ENCODE measurements at regions not wholly inside any gene's neighbourhood (a gene's known extent, or its start where the extent isn't known, plus 50 kb on each side); places are given as distances from the start of the nearest gene placed in this dataset.

DNA sequence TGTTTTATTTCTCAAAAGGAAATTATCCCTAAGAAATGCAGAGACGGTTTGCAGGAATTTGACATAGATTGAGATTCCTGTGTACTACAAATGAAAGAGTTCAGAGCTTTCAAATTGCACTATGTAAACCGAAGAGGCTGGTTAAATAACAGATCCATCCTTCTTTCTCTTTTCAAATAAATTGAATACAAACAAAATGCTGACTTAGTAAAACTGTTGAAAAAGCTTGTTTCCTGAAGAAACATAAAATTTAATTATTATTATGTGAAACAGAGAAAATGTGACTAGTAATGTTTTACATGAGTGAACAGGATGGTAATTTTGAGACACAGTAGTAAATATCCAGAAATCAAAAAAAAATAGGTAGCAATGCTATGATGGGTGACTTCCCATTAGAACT is 441.2 kb downstream of the LRRIQ3 start:
- TF ChIP-seq, protein P1, sequence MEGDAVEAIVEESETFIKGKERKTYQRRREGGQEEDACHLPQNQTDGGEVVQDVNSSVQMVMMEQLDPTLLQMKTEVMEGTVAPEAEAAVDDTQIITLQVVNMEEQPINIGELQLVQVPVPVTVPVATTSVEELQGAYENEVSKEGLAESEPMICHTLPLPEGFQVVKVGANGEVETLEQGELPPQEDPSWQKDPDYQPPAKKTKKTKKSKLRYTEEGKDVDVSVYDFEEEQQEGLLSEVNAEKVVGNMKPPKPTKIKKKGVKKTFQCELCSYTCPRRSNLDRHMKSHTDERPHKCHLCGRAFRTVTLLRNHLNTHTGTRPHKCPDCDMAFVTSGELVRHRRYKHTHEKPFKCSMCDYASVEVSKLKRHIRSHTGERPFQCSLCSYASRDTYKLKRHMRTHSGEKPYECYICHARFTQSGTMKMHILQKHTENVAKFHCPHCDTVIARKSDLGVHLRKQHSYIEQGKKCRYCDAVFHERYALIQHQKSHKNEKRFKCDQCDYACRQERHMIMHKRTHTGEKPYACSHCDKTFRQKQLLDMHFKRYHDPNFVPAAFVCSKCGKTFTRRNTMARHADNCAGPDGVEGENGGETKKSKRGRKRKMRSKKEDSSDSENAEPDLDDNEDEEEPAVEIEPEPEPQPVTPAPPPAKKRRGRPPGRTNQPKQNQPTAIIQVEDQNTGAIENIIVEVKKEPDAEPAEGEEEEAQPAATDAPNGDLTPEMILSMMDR (IDR thresholded peaks at IDR 0.05), result no peak
- TF ChIP-seq POLR2A (IDR thresholded peaks at IDR 0.05), result no peak
- no peak for TF ChIP-seq POLR2AphosphoS5 (IDR thresholded peaks at IDR 0.05)

Measured in sigmoid colon (tissue), 4 donors.